ENCODE measurements at regions not wholly inside any gene's neighbourhood (a gene's known extent, or its start where the extent isn't known, plus 50 kb on each side); places are given as distances from the start of the nearest gene placed in this dataset.

- no peak overlapping the region for H3K4me2 ChIP-seq (ENCODE audit: low read length)
- POLR2A ChIA-PET (ENCODE audit: unreplicated experiment) = no interaction called here
- H3K27ac ChIP-seq (ENCODE audit: low read length) = no peak overlapping the region
- TF ChIP-seq CTCF (conservative IDR thresholded peaks at IDR 0.05; ENCODE audit: low read depth, low read length) = no peak
- TF ChIP-seq EZH2 (IDR thresholded peaks at IDR 0.05; ENCODE audit: low read length, unreplicated experiment) = no peak
- TF ChIP-seq EZH2phosphoT487 (IDR thresholded peaks at IDR 0.05; ENCODE audit: borderline replicate concordance, low read length) = no peak
- no peaks in the 10 kb centered on the region for H3K4me1 ChIP-seq (ENCODE audit: insufficient read depth, low read length)
- H3F3A ChIP-seq (ENCODE audit: low read length, unreplicated experiment) = no peaks in the 10 kb centered on the region
- H3K36me3 ChIP-seq (ENCODE audit: low read depth, low read length) = no peaks in the 10 kb centered on the region
- no peak overlapping the region for H3K9ac ChIP-seq (ENCODE audit: low read length)
- no peaks in the 10 kb centered on the region for H3K9me3 ChIP-seq (ENCODE audit: low read length)
- no peaks in the 10 kb centered on the region for H3K79me2 ChIP-seq (ENCODE audit: low read length)
- H2AFZ ChIP-seq (ENCODE audit: low read length) = no peak overlapping the region
- no TSS peak for BruUV-seq (replicated peaks)
- no peaks in the 10 kb centered on the region for H3K9me2 ChIP-seq (replicated peaks; ENCODE audit: low read length)
- H3K4me3 ChIP-seq (ENCODE audit: low read length) = no peak overlapping the region
- ATAC-seq (no peak), DNase-seq (no peak)
- CTCF ChIA-PET = no interaction called here
- intact Hi-C loops (cut with micrococcal nuclease) = no loop called here
- H4K20me1 ChIP-seq (ENCODE audit: low read length) = no peaks in the 10 kb centered on the region
- H3K27me3 ChIP-seq (ENCODE audit: low read length) = 0 out of 2 replicates have a peak, but pooled peaks cover 3% of the 10 kb centered on the region
Measured at GRCh38 chr10:84077768-84078167, 61.5 kb upstream of the GHITM start.

GRCh38 chr10:84078771-84079170 lies 60.5 kb upstream of the GHITM start:
- H3K4me2 ChIP-seq (ENCODE audit: low read length) = no peak overlapping the region
- no peak for TF ChIP-seq EZH2 (IDR thresholded peaks at IDR 0.05; ENCODE audit: low read length, unreplicated experiment)
- TF ChIP-seq CTCF (conservative IDR thresholded peaks at IDR 0.05; ENCODE audit: low read depth, low read length) = no peak
- no peak for TF ChIP-seq EZH2phosphoT487 (IDR thresholded peaks at IDR 0.05; ENCODE audit: borderline replicate concordance, low read length)
- no peaks in the 10 kb centered on the region for H3K36me3 ChIP-seq (ENCODE audit: low read depth, low read length)
- H3K9ac ChIP-seq (ENCODE audit: low read length) = no peak overlapping the region
- intact Hi-C loops (cut with micrococcal nuclease) = no loop called here
- H3K27me3 ChIP-seq (ENCODE audit: low read length) = 0 out of 2 replicates have a peak, but pooled peaks cover 3% of the 10 kb centered on the region
- no peaks in the 10 kb centered on the region for H3K79me2 ChIP-seq (ENCODE audit: low read length)
- no peaks in the 10 kb centered on the region for H3F3A ChIP-seq (ENCODE audit: low read length, unreplicated experiment)
- no peak for ATAC-seq
- H3K4me3 ChIP-seq (ENCODE audit: low read length) = no peak overlapping the region
- no peak overlapping the region for H3K27ac ChIP-seq (ENCODE audit: low read length)
- ChIA-PET POLR2A (ENCODE audit: unreplicated experiment) (no interaction called here), CTCF (no interaction called here)
- no peaks in the 10 kb centered on the region for H3K9me3 ChIP-seq (ENCODE audit: low read length)
- BruUV-seq (replicated peaks) = no TSS peak
- H4K20me1 ChIP-seq (ENCODE audit: low read length) = no peaks in the 10 kb centered on the region
- DNase-seq = no peak
- H3K9me2 ChIP-seq (replicated peaks; ENCODE audit: low read length) = no peaks in the 10 kb centered on the region
- no peak overlapping the region for H2AFZ ChIP-seq (ENCODE audit: low read length)
- H3K4me1 ChIP-seq (ENCODE audit: insufficient read depth, low read length) = no peaks in the 10 kb centered on the region

- H3K4me2 ChIP-seq (ENCODE audit: low read length) = no peak overlapping the region
- H3K79me2 ChIP-seq (ENCODE audit: low read length) = no peaks in the 10 kb centered on the region
- no peaks in the 10 kb centered on the region for H4K20me1 ChIP-seq (ENCODE audit: low read length)
- no peak overlapping the region for H3K9ac ChIP-seq (ENCODE audit: low read length)
- H3K27me3 ChIP-seq (ENCODE audit: low read length) = 0 out of 2 replicates have a peak, but pooled peaks cover 3% of the 10 kb centered on the region
- no peaks in the 10 kb centered on the region for H3F3A ChIP-seq (ENCODE audit: low read length, unreplicated experiment)
- BruUV-seq (replicated peaks) = no TSS peak
- no peaks in the 10 kb centered on the region for H3K9me3 ChIP-seq (ENCODE audit: low read length)
- intact Hi-C loops (cut with micrococcal nuclease) = no loop called here
- H3K9me2 ChIP-seq (replicated peaks; ENCODE audit: low read length) = no peaks in the 10 kb centered on the region
- ATAC-seq = no peak
- H3K4me1 ChIP-seq (ENCODE audit: insufficient read depth, low read length) = no peaks in the 10 kb centered on the region
- no peak overlapping the region for H3K27ac ChIP-seq (ENCODE audit: low read length)
- H3K4me3 ChIP-seq (ENCODE audit: low read length) = no peak overlapping the region
- POLR2A ChIA-PET (ENCODE audit: unreplicated experiment) = no interaction called here
- DNase-seq = no peak
- CTCF ChIA-PET = no interaction called here
- TF ChIP-seq CTCF (conservative IDR thresholded peaks at IDR 0.05; ENCODE audit: low read depth, low read length) (no peak), EZH2phosphoT487 (IDR thresholded peaks at IDR 0.05; ENCODE audit: borderline replicate concordance, low read length) (no peak), EZH2 (IDR thresholded peaks at IDR 0.05; ENCODE audit: low read length, unreplicated experiment) (no peak)
- no peaks in the 10 kb centered on the region for H3K36me3 ChIP-seq (ENCODE audit: low read depth, low read length)
- no peak overlapping the region for H2AFZ ChIP-seq (ENCODE audit: low read length)
Measured at GRCh38 chr10:84084342-84084741, 55.0 kb upstream of the GHITM start.

Measured in PC-3 (cell line).